ENCODE measurements at regions not wholly inside any gene's neighbourhood (a gene's known extent, or its start where the extent isn't known, plus 50 kb on each side); places are given as distances from the start of the nearest gene placed in this dataset.
A peak's percentile ranks its signal among the peaks of the same experiment; 100 is the strongest.

DNA sequence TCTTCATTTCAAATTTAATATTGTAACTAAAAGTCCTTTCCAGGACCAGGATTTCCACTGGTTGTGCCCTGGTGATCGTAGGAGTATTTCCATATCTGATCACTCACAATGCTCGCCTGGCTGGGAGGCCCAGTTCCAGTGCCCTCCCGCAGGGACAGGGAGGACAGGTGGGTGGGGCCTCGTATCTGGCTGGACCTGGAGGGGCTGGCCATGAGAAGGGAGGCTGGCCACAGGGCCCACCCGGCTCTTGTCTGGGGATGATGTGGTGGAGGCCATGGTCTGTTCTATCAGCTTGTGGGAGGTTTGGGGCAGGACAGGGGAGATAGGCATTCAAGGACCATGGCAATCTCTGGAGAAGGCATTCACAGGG is 286.4 kb downstream of the GADD45G start:
- intact Hi-C loops (cut with DNase I): no loop called here
- DNase-seq (ENCODE audit: low spot score) (no peak), ATAC-seq (no peak)

- ATAC-seq (peak; percentile 99), DNase-seq (ENCODE audit: low spot score) (peak; percentile 86)
- intact Hi-C loops (cut with DNase I): no loop called here
Observed at GRCh38 chr9:89891591-89892304, 286.9 kb downstream of the GADD45G start.

DNA sequence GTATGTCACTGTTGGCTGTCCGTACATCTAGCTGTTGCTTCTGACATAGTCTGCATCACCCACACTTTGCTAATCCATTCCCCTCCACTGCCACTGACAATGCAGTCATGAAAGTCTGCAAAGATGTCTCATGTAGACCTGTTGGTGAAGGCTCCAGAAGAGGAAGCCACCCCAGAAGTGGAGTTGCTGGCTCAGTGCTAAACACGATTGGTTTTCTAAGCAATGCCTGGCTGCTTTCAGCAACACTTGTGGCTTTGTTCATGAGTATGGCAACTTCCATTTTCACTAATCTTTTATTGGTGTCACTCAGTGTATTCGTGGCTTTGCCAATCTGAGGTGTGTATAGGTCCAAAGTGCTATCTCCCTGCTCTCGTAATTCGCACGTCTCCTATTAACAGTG is 288.1 kb downstream of the GADD45G start:
- DNase-seq (ENCODE audit: low spot score) (peak; percentile 33), ATAC-seq (no peak)
- intact Hi-C loops (cut with DNase I): no loop called here

DNA sequence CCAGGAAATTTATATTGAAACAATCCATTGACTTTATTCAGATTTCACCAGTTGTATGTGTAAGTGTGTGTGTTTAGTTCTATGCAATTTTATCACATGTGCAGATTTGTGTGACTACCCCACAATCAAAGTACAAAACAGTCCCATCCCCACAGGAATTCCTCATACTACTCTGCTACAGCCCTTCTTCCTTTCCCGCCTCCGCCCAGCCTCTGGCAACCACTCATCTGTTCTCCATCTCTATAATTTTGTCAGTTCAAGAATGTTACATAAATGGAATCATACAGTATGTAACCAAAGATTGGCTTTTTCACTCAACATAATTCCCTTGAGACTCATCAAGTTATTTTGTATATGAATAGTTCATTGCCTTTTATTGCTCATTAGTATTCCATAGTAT is 289.1 kb downstream of the GADD45G start:
- intact Hi-C loops (cut with DNase I): no loop called here
- no peak for ATAC-seq
- DNase-seq (ENCODE audit: low spot score): no peak

GRCh38 chr9:89896806-89897340 is 292.1 kb downstream of the GADD45G start:
- no peak for ATAC-seq
- DNase-seq (ENCODE audit: low spot score): no peak
- intact Hi-C loops (cut with DNase I): no loop called here

GRCh38 chr9:89899573-89899972 is 294.8 kb downstream of the GADD45G start:
- intact Hi-C loops (cut with DNase I): no loop called here
- DNase-seq (ENCODE audit: low spot score): peak; percentile 18
- no peak for ATAC-seq

GRCh38 chr9:89901920-89902319 is 297.1 kb downstream of the GADD45G start:
- ATAC-seq (no peak), DNase-seq (ENCODE audit: low spot score) (no peak)
- intact Hi-C loops (cut with DNase I): no loop called here

DNA sequence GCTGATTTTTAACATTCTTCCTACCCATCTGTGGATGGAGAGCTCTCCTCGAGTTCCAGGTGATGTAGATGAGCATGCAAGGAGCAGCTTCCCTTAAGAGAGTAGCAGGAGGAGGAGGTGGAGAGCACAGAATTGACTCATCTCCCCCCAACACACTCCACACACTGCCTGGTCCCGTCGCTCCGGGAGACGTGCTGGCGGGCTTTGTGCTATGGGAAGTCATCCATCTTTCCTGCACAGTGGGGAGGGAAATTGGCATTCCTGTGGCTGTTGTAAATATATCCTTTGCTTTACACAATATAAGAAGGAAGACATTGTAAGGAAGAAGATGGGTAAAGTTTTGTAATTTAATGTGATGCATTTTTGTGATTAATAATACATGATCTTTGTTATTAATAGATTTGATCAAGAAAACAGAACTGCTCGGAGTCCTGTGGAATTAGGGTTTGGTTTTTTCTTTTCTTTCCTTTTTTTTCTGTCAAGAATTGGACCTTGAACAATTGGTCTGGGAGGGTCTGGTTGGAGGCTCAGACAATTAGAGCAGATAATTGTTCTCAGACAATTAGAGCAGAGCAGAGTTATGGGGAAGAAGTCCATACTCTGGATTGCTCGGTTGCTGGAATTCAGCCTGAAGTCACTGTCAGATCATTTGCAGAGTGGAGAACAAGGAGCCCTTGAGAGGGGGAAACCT is 297.8 kb downstream of the GADD45G start:
- DNase-seq (ENCODE audit: low spot score) (no peak), ATAC-seq (no peak)
- intact Hi-C loops (cut with DNase I): no loop called here

- intact Hi-C loops (cut with DNase I): no loop called here
- DNase-seq (ENCODE audit: low spot score) (no peak), ATAC-seq (no peak)
Observed at GRCh38 chr9:89903141-89903475, 298.3 kb downstream of the GADD45G start.

DNA sequence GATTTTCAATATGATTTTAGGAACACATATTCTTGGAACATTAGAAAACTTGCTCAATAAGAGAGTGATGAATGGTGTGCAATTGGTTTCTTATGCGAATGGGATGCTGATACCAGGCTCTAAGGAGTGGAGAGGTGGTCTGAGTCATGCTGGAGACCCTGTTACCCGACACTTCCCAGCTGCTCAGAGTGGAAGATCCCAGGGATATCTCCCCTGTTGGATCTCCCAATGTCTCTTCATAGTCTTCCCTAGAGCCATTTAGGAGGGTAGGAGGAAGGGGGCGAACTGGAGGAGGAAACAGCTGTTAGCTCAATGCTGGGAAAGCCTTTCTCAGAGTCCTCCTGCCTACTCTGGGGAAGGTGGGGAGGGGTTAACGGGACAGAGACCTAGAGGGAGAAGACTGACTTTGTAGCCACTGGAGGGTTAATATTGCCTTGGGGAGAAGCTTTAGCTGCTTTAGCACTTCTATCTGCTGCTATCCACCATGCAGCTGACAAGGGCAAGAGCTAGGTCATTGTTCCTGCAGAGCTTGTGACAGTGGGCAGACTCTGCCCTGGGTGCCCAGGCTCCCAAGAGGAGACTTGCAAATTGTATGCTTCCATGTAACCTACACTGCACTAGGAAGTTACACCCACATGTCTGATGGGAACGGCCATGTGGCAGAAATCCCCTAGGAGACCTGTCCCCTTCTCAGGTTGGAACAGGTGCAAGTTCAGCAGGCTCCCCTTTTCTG is 301.0 kb downstream of the GADD45G start:
- no peak for ATAC-seq
- no peak for DNase-seq (ENCODE audit: low spot score)
- intact Hi-C loops (cut with DNase I): no loop called here

DNA sequence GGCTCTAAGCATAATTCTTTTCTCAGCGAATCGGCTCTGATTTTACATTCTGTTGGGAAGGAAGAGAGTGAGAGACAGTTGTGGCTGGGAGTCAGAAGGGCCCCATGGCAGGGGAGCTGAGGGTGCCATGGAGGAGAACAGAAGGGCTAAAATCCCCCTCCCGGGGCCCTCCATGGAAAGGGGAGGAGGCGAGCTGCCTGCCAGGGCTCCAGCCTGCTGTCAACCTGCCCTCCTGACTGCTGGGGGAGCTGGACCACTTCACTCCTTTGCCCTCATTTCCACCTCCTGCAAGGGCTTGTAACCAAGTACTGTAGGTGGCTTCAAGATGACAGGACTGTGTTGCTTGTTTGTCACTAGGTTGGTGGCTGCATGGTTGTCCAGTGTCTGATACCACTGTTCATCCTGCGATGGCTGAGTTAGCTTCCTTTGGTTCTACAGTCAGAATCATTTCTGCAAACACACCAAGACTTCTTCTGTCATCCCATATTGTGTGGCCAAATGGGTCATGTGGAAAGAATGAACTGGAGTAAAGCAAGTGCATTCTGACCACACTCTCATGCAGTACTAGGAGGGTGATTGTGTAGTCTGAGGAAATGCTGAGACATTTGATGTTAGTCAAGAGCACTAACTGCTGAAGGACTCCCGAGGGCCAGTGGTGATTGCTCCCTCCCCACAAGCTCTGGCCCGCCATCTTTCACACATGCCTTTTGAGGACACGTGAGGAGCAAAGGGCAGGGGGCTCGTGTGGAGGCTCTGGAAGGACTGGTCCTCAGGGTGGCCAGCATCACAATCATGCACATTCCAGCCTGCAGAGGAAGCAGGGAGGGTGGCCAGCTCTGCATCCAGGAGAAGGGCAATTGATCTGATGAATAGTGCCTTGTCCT is 307.2 kb downstream of the GADD45G start:
- no peak for ATAC-seq
- intact Hi-C loops (cut with DNase I): no loop called here
- no peak for DNase-seq (ENCODE audit: low spot score)

DNA sequence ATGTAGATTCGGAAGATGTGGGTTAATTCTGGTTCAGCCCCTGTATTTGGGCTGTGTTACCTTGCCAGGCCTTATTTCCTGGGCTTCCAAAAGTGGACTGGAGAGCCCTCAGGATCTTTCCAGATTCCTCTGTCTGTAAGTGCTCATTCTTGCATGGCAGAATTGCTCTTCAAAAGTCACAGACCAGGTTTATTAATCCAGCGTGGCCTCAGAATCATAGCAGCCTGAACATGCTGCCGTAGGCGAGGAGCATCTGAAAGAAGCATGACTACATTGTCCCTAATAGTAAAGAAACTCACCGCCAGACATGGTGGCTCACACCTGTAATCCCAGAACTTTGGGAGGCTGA is 307.8 kb downstream of the GADD45G start:
- DNase-seq (ENCODE audit: low spot score) (no peak), ATAC-seq (no peak)
- intact Hi-C loops (cut with DNase I): no loop called here

GRCh38 chr9:89915187-89915586 is 310.4 kb downstream of the GADD45G start:
- DNase-seq (ENCODE audit: low spot score): no peak
- intact Hi-C loops (cut with DNase I): no loop called here
- no peak for ATAC-seq

DNA sequence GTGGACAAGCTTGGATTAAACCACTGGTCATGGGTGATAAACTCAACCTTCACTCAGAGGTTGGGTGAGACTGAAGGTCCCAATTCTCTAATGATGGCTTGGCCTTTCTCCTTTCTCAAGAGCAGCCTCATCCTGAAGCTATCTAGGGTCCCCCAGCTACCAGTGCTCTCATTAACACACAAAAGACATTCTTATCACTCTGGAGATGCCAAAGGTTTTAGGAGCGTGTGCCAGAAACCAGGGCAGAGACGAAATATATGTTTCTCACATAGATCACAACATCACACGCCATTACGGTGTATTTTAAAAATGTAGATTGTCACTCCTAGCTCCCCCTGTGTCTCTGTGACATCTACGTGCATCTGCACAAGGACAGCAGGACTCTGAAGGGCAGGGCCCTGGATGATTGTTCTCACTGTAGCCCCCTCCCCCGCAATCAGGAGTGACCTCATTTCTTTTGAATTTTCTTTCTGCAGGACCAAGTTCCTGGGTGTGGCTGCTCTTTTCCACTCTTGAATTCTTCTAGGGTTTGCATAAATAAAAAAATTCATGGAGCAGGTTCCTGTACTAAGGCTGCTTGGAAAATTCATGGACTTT is 311.3 kb downstream of the GADD45G start:
- intact Hi-C loops (cut with DNase I): no loop called here
- ATAC-seq (no peak), DNase-seq (ENCODE audit: low spot score) (no peak)

DNA sequence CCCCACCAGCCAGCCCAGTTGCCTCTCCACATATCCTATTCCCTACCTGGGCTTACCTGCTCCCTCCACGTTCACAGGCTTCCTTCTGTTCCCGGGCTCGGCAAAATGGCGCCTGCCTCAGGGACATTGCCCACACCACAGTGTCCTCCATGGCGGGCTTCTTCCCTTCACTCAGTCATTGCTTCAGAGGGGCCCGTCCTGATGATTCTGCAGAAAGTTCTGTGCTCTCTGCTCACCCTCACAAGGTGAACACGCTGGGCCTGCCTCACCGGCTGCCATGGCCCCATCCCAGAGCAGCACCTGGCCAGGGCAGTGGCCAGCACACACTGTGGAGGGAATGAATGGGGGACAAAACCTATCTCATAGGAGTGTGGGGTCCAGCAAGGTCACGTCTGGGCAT is 313.0 kb downstream of the GADD45G start:
- intact Hi-C loops (cut with DNase I): no loop called here
- DNase-seq (ENCODE audit: low spot score) (no peak), ATAC-seq (no peak)

- peak; percentile 62 for ATAC-seq
- DNase-seq (ENCODE audit: low spot score): no peak
- intact Hi-C loops (cut with DNase I): no loop called here
Observed at GRCh38 chr9:89919171-89919681, 314.4 kb downstream of the GADD45G start.

DNA sequence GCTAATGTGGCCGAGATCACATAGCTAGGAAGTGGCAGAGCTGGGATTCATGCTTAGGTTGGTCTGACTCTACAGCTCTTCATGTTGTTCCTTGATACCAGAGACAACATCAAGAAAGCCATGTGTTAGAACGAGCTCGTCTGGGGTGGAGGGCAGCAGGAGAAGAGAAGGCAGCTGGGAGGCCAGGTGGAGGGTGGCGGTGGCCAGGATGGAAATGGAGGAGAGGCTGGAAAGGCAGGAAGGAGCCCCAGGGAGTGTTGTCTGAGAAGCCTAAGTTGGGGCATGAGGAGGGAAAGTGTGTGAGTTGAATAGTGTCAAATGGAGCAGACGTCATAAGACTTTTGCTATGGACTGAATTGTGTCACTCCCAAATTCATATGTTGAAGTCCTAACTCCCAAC is 315.3 kb downstream of the GADD45G start:
- intact Hi-C loops (cut with DNase I): no loop called here
- DNase-seq (ENCODE audit: low spot score): no peak
- no peak for ATAC-seq

DNA sequence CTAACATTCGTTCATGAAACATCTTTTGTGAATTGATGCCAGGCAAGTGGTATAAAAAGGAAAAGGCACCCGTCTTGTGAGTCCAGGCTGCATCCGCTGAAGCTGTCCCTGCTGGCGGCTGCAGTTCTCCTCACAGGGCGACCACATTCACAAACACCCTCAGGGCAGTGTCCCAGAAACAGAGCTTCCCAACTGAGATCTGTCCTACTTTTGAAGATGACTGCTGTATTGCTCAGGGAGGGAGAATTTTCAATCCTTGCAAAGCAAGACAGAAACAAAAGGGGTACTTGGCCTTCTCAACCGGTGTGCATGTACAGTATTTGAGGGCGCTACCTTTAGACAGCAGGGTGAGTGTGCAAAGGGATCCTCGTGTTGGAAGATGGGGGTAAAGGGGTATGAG is 316.1 kb downstream of the GADD45G start:
- ATAC-seq: no peak
- intact Hi-C loops (cut with DNase I): no loop called here
- DNase-seq (ENCODE audit: low spot score): no peak

- DNase-seq (ENCODE audit: low spot score) (no peak), ATAC-seq (no peak)
- intact Hi-C loops (cut with DNase I): no loop called here
Observed at GRCh38 chr9:89922099-89922498, 317.3 kb downstream of the GADD45G start.
